HEK293 (cell line): ENCODE measurements at regions not wholly inside any gene's neighbourhood (a gene's known extent, or its start where the extent isn't known, plus 50 kb on each side); places are given as distances from the start of the nearest gene placed in this dataset.

Experiments used
- CTCF ChIA-PET: fragments of 350-600 bp; formaldehyde crosslinking; extraction: SDS; loops from one replicate; lab custom pipeline; 2021; ENCODE audit warnings: antibody characterized with exemption; lab: Yijun Ruan, JAX
- POLR2A ChIA-PET: fragments of 300-600 bp; formaldehyde crosslinking; extraction: SDS; loops from one replicate; lab custom pipeline; 2020; ENCODE audit warnings: antibody characterized with exemption, inconsistent platforms; lab: Yijun Ruan, JAX
- H3K27ac ChIP-seq: fragments of 200-500 bp; sonication (Bioruptor generic); 2 replicates; pipeline ENCODE4 v1.5.1; 2014; ENCODE audit warnings: low read depth, low read length, control low read depth, inconsistent platforms; ENCODE audit errors: extremely low read depth
- H3K36me3 ChIP-seq, 2 experiments: fragments of 200-500 bp in 1 of 2; sonication (Bioruptor generic) in 1 of 2; 1 replicate in 1 of 2; 2 replicates in 1 of 2; pipeline ENCODE4 v1.5.1; 2014 to 2017; ENCODE audit warnings: inconsistent platforms in 2 of 2, low read length in 2 of 2; ENCODE audit not compliant: control insufficient read depth in 2 of 2, insufficient read depth in 1 of 2
- H3K4me1 ChIP-seq: fragments of 200-500 bp; sonication (Bioruptor generic); 2 replicates; pipeline ENCODE4 v1.5.1; 2014; ENCODE audit warnings: mild to moderate bottlenecking, low read length, inconsistent platforms; ENCODE audit not compliant: control insufficient read depth, insufficient read depth
- H3K4me3 ChIP-seq: 2 replicates; pipeline ENCODE4 v1.5.1; 2011; ENCODE audit warnings: low read depth, mild to moderate bottlenecking, control low read depth, low read length, moderate library complexity
- H3K9me3 ChIP-seq: fragments of 200-500 bp; sonication (Bioruptor generic); 2 replicates; pipeline ENCODE4 v1.5.1; 2014; ENCODE audit warnings: low read depth, low read length, inconsistent platforms; ENCODE audit not compliant: control insufficient read depth, insufficient read depth
- AEBP2 ChIP-seq: fragments of 450-650 bp; formaldehyde crosslinking; IDR thresholded peaks from 2 replicates; pipeline ENCODE4 v1.5.1; 2016; ENCODE audit warnings: missing biosample characterization, missing genetic modification characterization, borderline replicate concordance
- EGR2 ChIP-seq: fragments of 450-650 bp; formaldehyde crosslinking; IDR thresholded peaks from 2 replicates; pipeline ENCODE4 v1.5.1; 2016; ENCODE audit warnings: low read depth, missing biosample characterization, missing genetic modification characterization
- GLI2 ChIP-seq: fragments of 450-650 bp; formaldehyde crosslinking; IDR thresholded peaks from 2 replicates; pipeline ENCODE4; 2017; ENCODE audit warnings: missing biosample characterization, missing genetic modification characterization, low read depth, borderline replicate concordance
- GLIS2 ChIP-seq: fragments of 450-650 bp; formaldehyde crosslinking; IDR thresholded peaks from 2 replicates; pipeline ENCODE4 v1.5.1; 2016; ENCODE audit warnings: missing biosample characterization, missing genetic modification characterization
- INSM2 ChIP-seq: fragments of 450-650 bp; formaldehyde crosslinking; IDR thresholded peaks from 2 replicates; pipeline ENCODE4 v1.5.1; 2016; ENCODE audit warnings: missing biosample characterization, missing genetic modification characterization
- KLF17 ChIP-seq: fragments of 450-650 bp; formaldehyde crosslinking; IDR thresholded peaks from 2 replicates; pipeline ENCODE4 v1.5.1; 2016; ENCODE audit warnings: missing biosample characterization, missing genetic modification characterization
- KLF7 ChIP-seq: fragments of 450-650 bp; formaldehyde crosslinking; IDR thresholded peaks from 2 replicates; pipeline ENCODE4 v1.5.1; 2016; ENCODE audit warnings: missing biosample characterization, missing genetic modification characterization, borderline replicate concordance
- TRIM28 ChIP-seq: IDR thresholded peaks from 2 replicates; pipeline ENCODE4 v1.6.1; 2011; ENCODE audit warnings: low read length, control low read depth, borderline replicate concordance
- ZBTB1 ChIP-seq: fragments of 450-650 bp; formaldehyde crosslinking; IDR thresholded peaks from 2 replicates; pipeline ENCODE4 v1.5.1; 2016; ENCODE audit warnings: missing biosample characterization, missing genetic modification characterization
- ZBTB17 ChIP-seq: fragments of 450-650 bp; formaldehyde crosslinking; IDR thresholded peaks from 2 replicates; pipeline ENCODE4 v1.5.1; 2016; ENCODE audit warnings: missing biosample characterization, missing genetic modification characterization
- ZFP37 ChIP-seq: fragments of 450-650 bp; formaldehyde crosslinking; IDR thresholded peaks from 2 replicates; pipeline ENCODE4 v1.5.1; 2016; ENCODE audit warnings: missing biosample characterization, missing genetic modification characterization
- ZNF121 ChIP-seq: fragments of 450-650 bp; formaldehyde crosslinking; IDR thresholded peaks from 2 replicates; pipeline ENCODE4 v1.5.1; 2016; ENCODE audit warnings: missing biosample characterization, missing genetic modification characterization
- ZNF157 ChIP-seq: fragments of 450-650 bp; formaldehyde crosslinking; IDR thresholded peaks from 2 replicates; pipeline ENCODE4 v1.5.1; 2016; ENCODE audit warnings: missing biosample characterization, missing genetic modification characterization
- ZNF16 ChIP-seq: fragments of 450-650 bp; formaldehyde crosslinking; IDR thresholded peaks from 2 replicates; pipeline ENCODE4 v1.5.1; 2016; ENCODE audit warnings: low read depth, missing biosample characterization, missing genetic modification characterization
- ZNF26 ChIP-seq: fragments of 450-650 bp; formaldehyde crosslinking; IDR thresholded peaks from 2 replicates; pipeline ENCODE4 v1.5.1; 2016; ENCODE audit warnings: missing biosample characterization, missing genetic modification characterization
- ZNF266 ChIP-seq: fragments of 450-650 bp; formaldehyde crosslinking; IDR thresholded peaks from 2 replicates; pipeline ENCODE4 v1.5.1; 2016; ENCODE audit warnings: missing biosample characterization, missing genetic modification characterization, low read depth
- ZNF280D ChIP-seq: fragments of 450-650 bp; formaldehyde crosslinking; IDR thresholded peaks from 2 replicates; pipeline ENCODE4 v1.5.1; 2016; ENCODE audit warnings: missing biosample characterization, missing genetic modification characterization
- ZNF354C ChIP-seq: fragments of 450-650 bp; formaldehyde crosslinking; IDR thresholded peaks from 2 replicates; pipeline ENCODE4 v1.5.1; 2016; ENCODE audit warnings: missing biosample characterization, missing genetic modification characterization, low read depth, borderline replicate concordance
- ZNF398 ChIP-seq: fragments of 450-650 bp; formaldehyde crosslinking; IDR thresholded peaks from 2 replicates; pipeline ENCODE4 v1.5.1; 2017; ENCODE audit warnings: missing biosample characterization, missing genetic modification characterization
- ZNF510 ChIP-seq: fragments of 450-650 bp; formaldehyde crosslinking; IDR thresholded peaks from 2 replicates; pipeline ENCODE4 v1.5.1; 2018; ENCODE audit warnings: mild to moderate bottlenecking, missing genetic modification characterization, missing biosample characterization; ENCODE audit not compliant: insufficient replicate concordance
- ZNF560 ChIP-seq: fragments of 450-650 bp; formaldehyde crosslinking; IDR thresholded peaks from 2 replicates; pipeline ENCODE4 v1.5.1; 2017; ENCODE audit warnings: missing biosample characterization, missing genetic modification characterization, borderline replicate concordance
- ZNF660 ChIP-seq: fragments of 450-650 bp; IDR thresholded peaks from 2 replicates; pipeline ENCODE4 v1.5.1; 2018; ENCODE audit warnings: missing biosample characterization, mild to moderate bottlenecking, missing genetic modification characterization
- ZNF768 ChIP-seq: fragments of 450-650 bp; formaldehyde crosslinking; IDR thresholded peaks from 2 replicates; pipeline ENCODE4 v1.5.1; 2018; ENCODE audit warnings: missing biosample characterization, mild to moderate bottlenecking, missing genetic modification characterization
- ZNF791 ChIP-seq: fragments of 450-650 bp; formaldehyde crosslinking; IDR thresholded peaks from 2 replicates; pipeline ENCODE4 v1.5.1; 2016; ENCODE audit warnings: missing biosample characterization, missing genetic modification characterization
- ZSCAN30 ChIP-seq: fragments of 450-650 bp; IDR thresholded peaks from 2 replicates; pipeline ENCODE4 v1.5.1; 2018; ENCODE audit warnings: missing biosample characterization, mild to moderate bottlenecking, missing genetic modification characterization, moderate library complexity

GRCh38 chr1:187091666-187092065 is 262.9 kb downstream of the PLA2G4A start:
- POLR2A ChIA-PET, result no interaction called here
- CTCF ChIA-PET, result interaction anchor here (0.6 kb wide), 1 partner anchor 45 kb away, joined by 3 read pairs; no protein-coding TSS in a partner anchor
- Histone ChIP-seq H3K36me3 (no peaks in the 10 kb centered on the region), H3K4me3 (no peak overlapping the region), H3K9me3 (no peaks in the 10 kb centered on the region), H3K27ac (no peak overlapping the region), H3K4me1 (no peaks in the 10 kb centered on the region)
- TF ChIP-seq ZNF266 (tag by site-specific recombination), result no peak
- no peak for TF ChIP-seq ZNF398 (tag by site-specific recombination)
- TF ChIP-seq ZNF560, result no peak
- TF ChIP-seq ZFP37 (tag by site-specific recombination), result no peak
- TF ChIP-seq ZNF121, result no peak
- TF ChIP-seq INSM2, result no peak
- TF ChIP-seq TRIM28, result no peak
- no peak for TF ChIP-seq GLIS2 (tag by site-specific recombination)
- no peak for TF ChIP-seq ZNF280D (tag by site-specific recombination)

GRCh38 chr1:187092104-187092503 is 263.4 kb downstream of the PLA2G4A start:
- TF ChIP-seq ZBTB1 (tag by site-specific recombination) (no peak), ZNF510 (no peak), ZNF791 (tag by site-specific recombination) (no peak), ZSCAN30 (tag by site-specific recombination) (no peak), ZNF768 (tag by site-specific recombination) (no peak), ZNF157 (no peak), ZNF16 (tag by site-specific recombination) (no peak), AEBP2 (tag by site-specific recombination) (no peak), ZBTB17 (tag by site-specific recombination) (no peak), ZNF660 (no peak), KLF7 (no peak), EGR2 (tag by site-specific recombination) (no peak), GLI2 (no peak), ZNF26 (no peak), ZNF354C (no peak), KLF17 (no peak), ZFP37 (tag by site-specific recombination) (no peak)
- H3K9me3 ChIP-seq, result no peaks in the 10 kb centered on the region
- H3K4me3 ChIP-seq, result no peak overlapping the region
- no peak overlapping the region for H3K27ac ChIP-seq
- H3K36me3 ChIP-seq, result no peaks in the 10 kb centered on the region
- POLR2A ChIA-PET, result no interaction called here
- CTCF ChIA-PET, result interaction anchor here (0.6 kb wide), 1 partner anchor 45 kb away, joined by 3 read pairs; no protein-coding TSS in a partner anchor
- no peaks in the 10 kb centered on the region for H3K4me1 ChIP-seq
